ENCODE measurements at regions not wholly inside any gene's neighbourhood (a gene's known extent, or its start where the extent isn't known, plus 50 kb on each side); places are given as distances from the start of the nearest gene placed in this dataset.

GRCh38 chr10:129331207-129331838, 135.7 kb upstream of the MGMT start:
- TF ChIP-seq CTCF (IDR thresholded peaks at IDR 0.05) (no peak), POLR2A (IDR thresholded peaks at IDR 0.05) (no peak), EP300 (IDR thresholded peaks at IDR 0.05) (no peak)

All from ovary (tissue), 3 donors.